ENCODE measurements at regions not wholly inside any gene's neighbourhood (a gene's known extent, or its start where the extent isn't known, plus 50 kb on each side); places are given as distances from the start of the nearest gene placed in this dataset.

DNA sequence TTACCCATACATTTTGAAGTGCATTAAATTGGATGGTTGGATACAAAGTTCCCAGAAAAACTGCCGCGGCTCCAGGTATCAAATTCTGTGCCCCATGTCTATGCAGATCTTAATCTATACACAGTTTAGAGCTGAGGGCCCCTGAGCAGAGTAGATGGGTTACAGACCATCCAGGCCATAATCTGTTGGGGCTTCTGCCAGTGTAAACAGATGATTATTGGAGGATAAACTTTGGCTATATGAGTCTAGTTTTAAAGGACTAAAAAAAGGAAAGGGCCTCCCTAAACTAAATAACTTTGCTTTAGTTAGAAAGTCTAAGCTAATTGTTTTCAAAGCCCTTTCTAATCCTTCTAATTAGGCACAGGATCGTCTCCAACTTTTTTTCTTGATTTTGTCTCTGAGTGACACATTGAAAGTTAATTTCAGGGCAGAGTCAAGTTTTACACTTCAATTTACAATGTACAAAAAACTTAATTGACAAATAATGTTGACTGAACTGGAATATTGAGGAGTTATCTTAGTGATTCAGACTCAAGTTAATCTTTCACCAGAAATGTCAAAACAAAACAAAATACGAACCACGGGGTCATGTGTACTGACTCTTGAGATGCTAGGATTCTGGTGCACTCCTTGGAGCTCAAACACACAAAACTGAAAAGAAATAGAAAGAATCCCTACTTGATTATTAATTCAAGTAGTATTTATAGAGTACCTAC, 133.9 kb upstream of the SCAF11 start:
- no peaks in the 10 kb centered on the region for H3K27me3 ChIP-seq
- intact Hi-C loops (cut with DNase I) = loop anchor here (10.0 kb wide), 2 partner anchors 181 to 241 kb away; no protein-coding TSS in a partner anchor
- no peak overlapping the region for H3K27ac ChIP-seq (replicated peaks in 1 of 4)
- H3K9me3 ChIP-seq = no peaks in the 10 kb centered on the region
- WGBS = 40% methylated on average over 5 of the region's 5 CpGs
- H3K4me3 ChIP-seq = no peak overlapping the region
- peaks cover 12 to 21% (median 15%) of the 10 kb centered on the region in 4 donors for H3K4me1 ChIP-seq
- no peaks in the 10 kb centered on the region for H3K36me3 ChIP-seq
- DNase-seq (ENCODE audit: extremely low spot score) = no peak
- TF ChIP-seq EP300 (IDR thresholded peaks at IDR 0.05) (no peak), POLR2AphosphoS5 (IDR thresholded peaks at IDR 0.05) (no peak), POLR2A (IDR thresholded peaks at IDR 0.05; ENCODE audit: low read depth) (no peak)
- TF ChIP-seq, protein P1, sequence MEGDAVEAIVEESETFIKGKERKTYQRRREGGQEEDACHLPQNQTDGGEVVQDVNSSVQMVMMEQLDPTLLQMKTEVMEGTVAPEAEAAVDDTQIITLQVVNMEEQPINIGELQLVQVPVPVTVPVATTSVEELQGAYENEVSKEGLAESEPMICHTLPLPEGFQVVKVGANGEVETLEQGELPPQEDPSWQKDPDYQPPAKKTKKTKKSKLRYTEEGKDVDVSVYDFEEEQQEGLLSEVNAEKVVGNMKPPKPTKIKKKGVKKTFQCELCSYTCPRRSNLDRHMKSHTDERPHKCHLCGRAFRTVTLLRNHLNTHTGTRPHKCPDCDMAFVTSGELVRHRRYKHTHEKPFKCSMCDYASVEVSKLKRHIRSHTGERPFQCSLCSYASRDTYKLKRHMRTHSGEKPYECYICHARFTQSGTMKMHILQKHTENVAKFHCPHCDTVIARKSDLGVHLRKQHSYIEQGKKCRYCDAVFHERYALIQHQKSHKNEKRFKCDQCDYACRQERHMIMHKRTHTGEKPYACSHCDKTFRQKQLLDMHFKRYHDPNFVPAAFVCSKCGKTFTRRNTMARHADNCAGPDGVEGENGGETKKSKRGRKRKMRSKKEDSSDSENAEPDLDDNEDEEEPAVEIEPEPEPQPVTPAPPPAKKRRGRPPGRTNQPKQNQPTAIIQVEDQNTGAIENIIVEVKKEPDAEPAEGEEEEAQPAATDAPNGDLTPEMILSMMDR (IDR thresholded peaks at IDR 0.05) = no peak

DNA sequence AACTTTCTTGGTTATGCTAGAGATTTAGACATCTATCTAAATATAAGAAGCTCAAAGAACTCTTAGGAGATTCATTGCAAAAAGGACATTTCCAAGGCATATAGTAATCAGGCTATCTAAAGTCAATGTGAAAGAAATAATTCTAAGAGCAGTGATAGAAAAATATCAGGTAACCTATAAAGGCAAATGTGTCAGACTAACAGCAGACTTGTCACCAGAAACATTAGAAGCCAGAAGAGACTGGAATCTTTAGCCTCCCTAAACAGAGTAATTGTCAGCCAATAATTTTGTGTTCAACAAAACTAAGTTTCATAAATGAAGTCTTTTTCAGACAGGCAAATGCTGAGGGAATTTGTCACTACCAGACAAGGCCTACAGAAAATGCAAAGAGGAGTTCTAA, 122.0 kb upstream of the SCAF11 start:
- Histone ChIP-seq H3K27ac (replicated peaks in 1 of 4) (no peak overlapping the region), H3K4me3 (no peak overlapping the region), H3K36me3 (no peaks in the 10 kb centered on the region), H3K27me3 (no peaks in the 10 kb centered on the region), H3K9me3 (peaks cover 0 to 5% (median 0%) of the 10 kb centered on the region in 4 donors), H3K4me1 (no peaks in the 10 kb centered on the region)
- DNase-seq (ENCODE audit: extremely low spot score) = no peak
- intact Hi-C loops (cut with DNase I) = loop anchor here (10.0 kb wide), 1 partner anchor 822 kb away; no protein-coding TSS in a partner anchor
- TF ChIP-seq POLR2A (IDR thresholded peaks at IDR 0.05; ENCODE audit: low read depth) = no peak
- TF ChIP-seq, protein P1 (IDR thresholded peaks at IDR 0.05) = no peak
- no peak for TF ChIP-seq EP300 (IDR thresholded peaks at IDR 0.05)
- TF ChIP-seq POLR2AphosphoS5 (IDR thresholded peaks at IDR 0.05) = no peak

DNA sequence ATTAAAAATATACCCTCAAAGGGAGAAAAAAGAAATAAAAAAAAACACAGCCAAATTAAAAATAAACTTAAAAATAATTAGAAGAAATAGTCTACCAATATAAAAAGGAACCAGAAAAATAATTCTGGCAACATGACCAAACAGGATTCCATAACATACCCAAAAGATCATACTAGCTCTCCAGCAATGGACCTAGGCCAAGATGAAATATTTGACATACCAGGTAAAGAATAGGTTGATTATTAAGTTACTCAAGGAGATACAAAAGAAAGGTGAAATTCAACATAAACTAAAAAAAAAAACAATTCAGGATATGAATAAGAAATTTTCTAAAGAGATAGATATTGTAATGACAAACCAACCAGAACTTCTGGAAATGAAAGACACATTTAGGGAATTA, 121.3 kb upstream of the SCAF11 start:
- intact Hi-C loops (cut with DNase I) = loop anchor here (10.0 kb wide), 1 partner anchor 823 kb away; no protein-coding TSS in a partner anchor
- Histone ChIP-seq H3K4me3 (no peak overlapping the region), H3K27ac (replicated peaks in 1 of 4) (no peak overlapping the region), H3K9me3 (peaks cover 0 to 5% (median 0%) of the 10 kb centered on the region in 4 donors), H3K36me3 (no peaks in the 10 kb centered on the region), H3K27me3 (no peaks in the 10 kb centered on the region), H3K4me1 (no peaks in the 10 kb centered on the region)
- TF ChIP-seq POLR2AphosphoS5 (IDR thresholded peaks at IDR 0.05) (no peak), POLR2A (IDR thresholded peaks at IDR 0.05; ENCODE audit: low read depth) (no peak), EP300 (IDR thresholded peaks at IDR 0.05) (no peak)
- TF ChIP-seq, protein P1 (IDR thresholded peaks at IDR 0.05) = no peak
- DNase-seq (ENCODE audit: extremely low spot score) = no peak

DNA sequence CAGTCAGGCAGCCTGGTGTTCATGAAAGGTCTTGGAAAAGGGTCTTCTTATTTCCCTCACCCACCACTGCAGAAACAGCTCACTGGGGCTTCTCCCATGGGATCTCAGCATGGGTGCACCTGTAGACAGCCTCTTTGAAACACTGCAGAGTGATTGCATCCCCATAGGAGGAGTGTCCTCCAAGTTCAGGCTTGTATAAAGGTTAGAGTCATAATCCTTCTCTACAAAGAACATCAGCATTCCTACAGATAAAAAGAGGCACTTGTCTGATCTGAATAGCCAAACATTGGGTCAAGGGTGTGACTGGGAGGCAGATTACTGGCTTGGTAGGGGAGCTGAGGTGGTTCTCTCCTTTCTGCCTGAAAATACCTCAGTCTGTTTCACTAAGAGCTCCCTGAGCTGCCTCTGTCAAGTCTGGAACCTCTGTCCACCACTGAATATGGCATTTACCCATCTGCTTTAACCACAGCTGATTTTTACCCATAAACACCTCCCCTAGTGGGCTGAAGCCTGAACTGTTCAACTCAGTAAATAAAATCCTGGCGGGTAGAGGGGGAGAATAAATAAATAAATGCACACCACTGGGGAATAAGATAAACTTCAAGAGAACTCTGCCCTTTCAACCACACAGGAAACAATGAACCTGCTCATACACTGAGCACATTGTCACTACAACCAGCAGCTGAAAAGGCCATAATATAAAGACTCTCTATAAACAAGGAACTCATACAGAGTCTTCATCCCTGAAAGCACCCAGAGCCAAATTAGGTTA, 120.7 kb upstream of the SCAF11 start:
- Histone ChIP-seq H3K9me3 (peaks cover 0 to 5% (median 0%) of the 10 kb centered on the region in 4 donors), H3K4me1 (no peaks in the 10 kb centered on the region), H3K4me3 (no peak overlapping the region), H3K36me3 (no peaks in the 10 kb centered on the region), H3K27ac (replicated peaks in 1 of 4) (no peak overlapping the region), H3K27me3 (no peaks in the 10 kb centered on the region)
- no peak for TF ChIP-seq POLR2AphosphoS5 (IDR thresholded peaks at IDR 0.05)
- TF ChIP-seq POLR2A (IDR thresholded peaks at IDR 0.05; ENCODE audit: low read depth) = no peak
- TF ChIP-seq, protein P1 (IDR thresholded peaks at IDR 0.05) = no peak
- no peak for TF ChIP-seq EP300 (IDR thresholded peaks at IDR 0.05)
- 35% methylated on average over 1 of the region's 1 CpG for WGBS
- intact Hi-C loops (cut with DNase I) = loop anchor here (10.0 kb wide), 1 partner anchor 824 kb away; no protein-coding TSS in a partner anchor
- DNase-seq (ENCODE audit: extremely low spot score) = no peak

Measured in esophagus muscularis mucosa (tissue), 4 donors.